ENCODE measurements at regions not wholly inside any gene's neighbourhood (a gene's known extent, or its start where the extent isn't known, plus 50 kb on each side); places are given as distances from the start of the nearest gene placed in this dataset.
"Not testable (repeated sequence)": the region's sequence is repeated elsewhere in the genome, so short reads cannot be mapped to it uniquely, and the experiment has no call there.

DNA sequence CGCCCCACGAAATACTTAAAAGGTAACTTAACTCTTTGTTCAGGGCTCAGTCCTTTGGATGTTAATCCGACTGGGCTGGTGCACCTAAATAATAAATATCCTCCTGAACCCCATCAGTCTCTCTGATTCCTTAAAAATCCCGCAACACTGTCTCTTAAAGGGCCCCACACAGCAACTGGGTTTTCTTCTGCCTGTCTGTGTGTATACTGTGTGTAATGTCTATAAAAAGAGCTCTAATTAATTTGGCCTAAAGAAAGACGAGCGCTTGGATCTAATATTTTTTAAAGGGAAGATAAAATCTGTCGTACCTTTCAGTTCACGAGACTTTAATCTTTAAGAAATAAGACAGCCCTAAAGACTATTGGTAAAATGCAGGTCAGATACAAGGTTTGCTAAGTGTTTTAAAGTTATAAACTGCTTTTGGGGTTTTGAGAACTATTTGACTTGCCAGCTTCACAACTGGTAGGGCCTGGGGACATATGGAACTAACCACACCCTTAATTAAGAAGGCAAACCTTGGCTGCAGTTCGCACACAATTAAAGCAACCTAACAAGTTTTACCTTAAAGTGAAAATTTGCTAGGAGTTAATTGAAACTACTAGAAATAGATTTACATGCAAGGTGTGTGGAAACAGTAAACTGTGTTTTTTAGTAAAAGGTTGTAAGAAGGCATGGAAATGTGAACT is 100.0 kb upstream of the GPR6 start:
- not testable (repeated sequence) for TF ChIP-seq CTCF, EP300 (IDR thresholded peaks at IDR 0.05)
